ENCODE measurements at regions not wholly inside any gene's neighbourhood (a gene's known extent, or its start where the extent isn't known, plus 50 kb on each side); places are given as distances from the start of the nearest gene placed in this dataset.

DNA sequence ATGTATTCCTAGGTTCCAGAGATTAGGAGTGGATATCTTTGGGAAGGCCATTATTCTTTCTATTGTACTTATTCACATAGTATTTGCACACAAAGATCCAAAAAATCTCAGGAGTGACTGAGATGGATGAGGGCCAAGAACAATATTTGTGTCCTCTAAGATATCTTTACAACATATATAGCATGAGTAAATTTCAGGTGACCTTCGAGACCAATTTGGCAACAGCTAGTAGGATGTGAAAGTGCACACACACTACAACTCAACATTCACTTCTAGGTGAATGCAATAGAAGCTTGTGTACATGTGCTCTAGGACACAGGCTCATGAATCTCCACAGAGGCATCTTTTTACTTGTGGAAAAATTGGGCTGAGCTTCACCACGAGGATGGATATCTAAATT, 224.0 kb downstream of the C1orf94 start:
- intact Hi-C loops (cut with DNase I), result no loop called here
- DNase-seq (ENCODE audit: low spot score), result no peak

DNA sequence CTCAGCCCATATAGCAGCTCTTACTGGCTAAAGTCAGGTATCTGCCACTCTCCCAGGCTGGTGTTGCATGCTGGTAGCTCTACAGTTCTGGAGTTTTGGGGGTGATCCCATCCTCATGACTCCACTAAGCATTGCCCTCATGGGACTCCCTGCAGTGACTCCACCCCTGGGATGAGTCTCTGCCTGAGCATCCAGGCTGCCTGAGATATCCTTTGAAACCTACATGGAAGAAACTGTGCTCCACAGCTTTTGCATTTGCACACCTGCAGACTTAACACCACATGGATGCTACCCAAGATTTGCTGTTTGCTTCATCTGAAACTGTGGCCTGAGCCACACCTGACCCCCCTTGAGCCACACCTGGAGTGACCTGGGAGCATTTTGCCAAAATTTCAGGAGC, 226.4 kb downstream of the C1orf94 start:
- no peak for DNase-seq (ENCODE audit: low spot score)
- intact Hi-C loops (cut with DNase I), result no loop called here

DNA sequence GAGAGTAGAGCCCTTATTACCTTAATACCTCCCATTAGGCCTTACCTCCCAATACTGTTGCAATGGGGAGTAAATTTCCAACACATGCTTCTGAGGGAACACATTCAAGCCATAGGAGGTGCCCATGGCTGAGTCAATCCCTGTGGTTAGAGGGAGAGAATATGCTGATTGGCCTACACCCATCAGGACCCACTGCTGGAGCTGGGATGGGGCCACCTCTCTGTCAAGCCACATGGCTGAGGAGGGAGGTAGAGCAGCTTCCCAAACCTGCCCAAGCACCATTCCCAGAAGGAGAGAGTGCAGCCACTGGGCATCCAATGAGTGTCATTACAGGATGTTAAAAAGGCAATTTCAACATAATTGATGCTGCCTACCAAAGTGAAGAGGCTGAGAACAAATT, 228.1 kb downstream of the C1orf94 start:
- intact Hi-C loops (cut with DNase I), result no loop called here
- DNase-seq (ENCODE audit: low spot score), result no peak

DNA sequence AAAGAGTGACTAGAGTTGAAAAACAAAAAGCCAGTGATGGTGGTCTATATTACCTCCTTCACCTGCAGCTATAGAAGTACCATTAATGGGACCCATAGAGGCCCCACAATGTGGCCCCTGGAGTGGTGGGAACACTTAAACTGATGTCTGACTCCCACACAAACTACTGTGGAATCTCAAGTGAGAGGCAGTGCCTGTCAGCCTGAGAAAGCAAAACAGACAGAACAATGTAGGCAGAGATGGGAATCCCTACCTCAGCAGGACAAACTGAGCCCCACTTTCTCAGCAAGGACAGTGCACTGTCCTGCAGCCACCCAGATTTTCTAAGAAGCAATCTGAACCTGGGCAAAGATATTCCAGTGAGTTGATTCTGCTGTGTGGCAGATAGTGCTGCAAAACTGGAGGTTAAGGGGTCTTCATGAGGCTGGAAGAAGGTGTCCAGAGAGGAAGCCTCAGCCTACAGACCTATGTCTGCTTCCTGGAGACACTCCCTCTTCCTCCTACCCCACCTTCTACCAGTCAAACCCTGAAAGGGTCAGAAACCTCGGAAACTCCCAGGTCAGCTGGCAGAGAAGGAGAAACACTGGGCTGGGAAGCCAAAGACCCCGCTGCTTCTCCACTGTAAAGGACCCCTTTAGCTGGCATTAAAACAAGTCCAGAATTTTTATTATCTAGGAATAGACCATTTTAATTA, 228.7 kb downstream of the C1orf94 start:
- no peak for DNase-seq (ENCODE audit: low spot score)
- intact Hi-C loops (cut with DNase I), result no loop called here

DNA sequence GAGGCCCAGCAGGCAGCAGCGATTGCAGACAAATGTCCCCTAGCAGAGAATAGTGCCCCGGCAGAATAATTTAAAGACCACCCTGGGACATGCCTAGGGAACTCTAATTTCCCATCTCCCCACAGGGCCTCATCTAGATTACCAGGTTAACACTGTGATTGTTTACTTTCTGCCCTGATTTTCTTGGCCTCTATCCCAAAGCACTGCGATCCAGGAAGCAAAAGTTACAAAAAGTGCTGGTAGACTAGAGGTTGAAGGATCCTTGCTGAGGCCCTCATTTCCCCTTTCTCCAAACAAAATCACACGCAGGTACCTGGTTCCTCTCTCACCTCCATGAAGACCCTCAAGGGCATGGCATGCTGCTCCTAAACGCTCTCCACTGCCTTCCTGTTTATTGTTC, 229.7 kb downstream of the C1orf94 start:
- no peak for DNase-seq (ENCODE audit: low spot score)
- intact Hi-C loops (cut with DNase I), result no loop called here

DNA sequence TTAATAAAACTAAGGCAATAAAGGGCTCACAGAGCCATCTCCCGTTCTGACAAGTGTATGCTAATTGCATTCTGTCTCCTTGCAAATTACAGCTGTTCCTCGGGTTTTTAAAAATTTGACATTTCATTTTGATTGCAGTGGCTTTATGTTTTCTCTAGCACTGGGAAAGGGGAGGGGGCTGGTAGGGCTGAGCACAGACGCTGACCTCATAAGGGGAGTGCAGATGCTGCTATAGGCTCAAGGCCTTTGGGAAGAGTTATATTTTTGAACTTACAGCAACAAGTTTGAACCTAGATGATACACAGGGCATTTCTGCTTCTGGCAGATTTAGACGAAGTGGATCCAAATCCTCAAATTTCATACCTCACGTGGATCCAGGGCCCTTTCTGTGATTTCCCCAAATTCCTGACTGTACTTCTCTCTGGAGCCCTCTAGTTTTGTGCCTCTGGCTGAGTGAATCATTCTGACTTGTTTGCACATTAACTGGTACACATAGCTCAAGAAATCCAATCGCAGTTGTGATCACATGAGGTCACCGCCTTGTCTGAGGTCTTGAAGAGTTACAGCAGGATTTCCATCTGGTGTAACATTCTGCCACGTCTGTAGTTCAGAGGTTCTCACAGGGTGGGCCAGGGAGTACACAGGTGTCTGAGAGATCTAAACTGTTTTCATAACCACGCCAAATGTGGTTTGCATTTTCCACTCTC, 230.3 kb downstream of the C1orf94 start:
- DNase-seq (ENCODE audit: low spot score), result no peak
- intact Hi-C loops (cut with DNase I), result no loop called here

DNA sequence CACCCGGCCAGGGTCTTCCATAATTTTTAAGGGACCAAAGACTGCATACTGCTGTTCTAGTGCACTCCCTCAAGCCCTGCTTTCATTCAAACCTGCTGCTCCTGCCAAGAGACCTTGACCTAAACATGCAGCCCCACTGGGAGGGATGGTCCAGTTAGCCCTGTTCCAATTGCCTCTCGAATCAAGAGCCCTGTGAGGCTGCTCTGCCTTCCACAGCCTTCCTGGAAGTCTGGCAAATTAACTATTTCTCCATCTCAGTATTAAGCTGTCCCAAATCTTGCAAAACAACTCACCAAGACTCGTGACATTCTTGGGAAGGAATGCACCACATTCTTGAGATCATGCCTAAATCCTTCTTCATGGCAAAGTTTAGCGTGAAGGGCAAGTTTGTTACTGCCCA, 231.3 kb downstream of the C1orf94 start:
- intact Hi-C loops (cut with DNase I), result no loop called here
- DNase-seq (ENCODE audit: low spot score), result no peak

DNA sequence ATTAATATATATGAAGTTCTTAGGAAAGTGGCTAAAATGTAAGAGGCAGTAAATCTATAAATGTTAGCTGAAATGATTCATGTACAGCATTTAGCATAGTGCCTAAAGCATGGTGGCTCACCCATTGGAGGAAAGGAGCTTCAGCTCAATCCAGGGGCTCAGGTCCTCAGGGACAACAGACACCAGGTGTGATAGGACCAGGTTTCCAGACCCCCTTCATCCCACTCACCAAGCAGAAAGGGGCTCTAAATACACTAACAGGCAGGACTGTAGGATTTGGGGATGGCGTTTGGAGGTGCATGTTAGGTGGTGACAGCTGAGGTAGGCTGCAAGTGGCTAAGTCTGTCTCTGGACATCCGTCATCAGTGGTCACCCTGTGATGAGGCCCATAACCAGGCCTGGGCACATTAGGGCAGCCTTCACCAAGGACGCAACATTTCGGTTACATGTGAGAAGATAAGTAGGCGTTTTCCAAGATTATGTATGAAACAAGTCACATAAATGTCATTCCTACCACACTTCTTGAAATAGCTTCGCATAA, 233.1 kb downstream of the C1orf94 start:
- intact Hi-C loops (cut with DNase I), result loop anchor here in 1 of 2 donors (10.0 kb wide), 1 partner anchor 1105 kb away; no protein-coding TSS in a partner anchor
- no peak for DNase-seq (ENCODE audit: low spot score)

DNA sequence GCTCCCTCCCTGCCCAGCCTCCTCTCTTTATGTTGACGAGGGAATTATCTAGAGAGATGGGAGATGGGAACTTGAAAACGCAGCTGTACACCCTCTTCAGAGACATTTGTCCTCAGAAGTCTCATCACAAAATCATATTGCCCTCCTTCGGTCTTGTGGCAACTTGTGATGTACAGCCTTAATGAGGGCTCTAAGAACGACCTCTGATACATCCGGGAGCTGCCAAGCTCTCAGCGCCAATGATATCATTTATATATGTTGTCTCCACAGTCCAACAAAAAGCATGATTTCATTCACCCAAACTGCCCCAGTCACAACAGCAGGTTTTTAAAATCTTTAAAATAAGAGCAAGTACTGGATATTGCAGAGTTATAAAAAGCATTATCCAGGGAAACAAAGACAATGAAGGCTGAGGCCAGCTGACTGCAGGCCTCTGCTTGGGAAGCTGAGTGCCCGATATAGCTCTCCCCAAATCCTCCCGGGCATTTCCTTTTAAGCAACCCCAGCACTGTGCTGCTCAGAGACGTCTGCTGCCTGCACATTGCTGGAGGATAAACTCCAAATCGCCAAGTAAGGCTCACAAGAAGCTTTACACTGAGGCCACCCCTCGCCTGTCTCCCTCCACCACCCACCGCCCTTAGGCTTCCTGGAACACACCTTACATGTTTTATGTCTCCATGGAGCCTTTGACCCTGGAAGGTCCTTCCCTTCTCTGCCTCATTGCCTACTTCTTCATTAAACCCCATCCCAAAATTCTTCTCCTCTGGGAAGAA, 236.1 kb downstream of the C1orf94 start:
- intact Hi-C loops (cut with DNase I), result loop anchor here in 1 of 2 donors (10.0 kb wide), 1 partner anchor 1108 kb away; no protein-coding TSS in a partner anchor
- DNase-seq (ENCODE audit: low spot score), result no peak

DNA sequence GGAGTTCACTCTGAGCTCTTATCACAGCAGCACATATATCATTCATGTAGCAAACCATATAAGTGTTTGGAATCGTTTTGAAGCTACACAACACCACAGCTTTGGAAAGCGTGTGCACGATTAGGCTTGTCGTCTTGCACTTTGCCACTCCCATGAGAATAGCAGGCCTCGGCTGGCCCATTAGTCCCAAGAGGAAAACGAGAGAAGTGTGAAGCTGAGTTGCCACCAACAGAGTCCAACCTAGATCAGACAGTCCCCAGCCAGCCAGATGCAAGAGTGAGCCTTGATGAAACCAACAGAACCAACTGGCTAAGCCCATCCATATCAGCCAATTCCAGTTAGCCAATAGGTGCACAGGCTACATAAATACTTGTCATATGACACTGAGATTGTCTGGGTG, 238.4 kb downstream of the C1orf94 start:
- intact Hi-C loops (cut with DNase I), result loop anchor here in 1 of 2 donors (10.0 kb wide), 1 partner anchor 1110 kb away; no protein-coding TSS in a partner anchor
- no peak for DNase-seq (ENCODE audit: low spot score)

DNA sequence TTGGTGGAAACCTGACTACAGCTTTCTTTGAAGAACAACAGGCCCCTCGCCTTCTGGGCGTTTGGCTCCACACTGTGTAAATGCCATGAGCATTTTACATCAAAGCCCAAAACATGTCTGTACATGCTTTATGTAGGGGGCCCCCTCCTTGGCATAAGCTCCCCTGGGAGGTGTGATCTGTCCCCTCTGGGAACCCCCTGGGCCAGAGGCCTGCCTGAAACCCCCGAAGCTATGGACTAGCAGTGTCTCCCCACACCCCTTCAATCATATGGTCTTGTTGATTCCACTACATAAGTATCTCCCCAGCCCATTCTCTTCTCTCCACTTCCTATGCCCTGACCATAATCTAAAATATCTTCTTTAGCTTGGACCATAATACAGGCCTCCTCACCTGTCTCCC, 241.5 kb downstream of the C1orf94 start:
- intact Hi-C loops (cut with DNase I), result loop anchor here in 1 of 2 donors (10.0 kb wide), 1 partner anchor 1113 kb away; no protein-coding TSS in a partner anchor
- DNase-seq (ENCODE audit: low spot score), result no peak

DNA sequence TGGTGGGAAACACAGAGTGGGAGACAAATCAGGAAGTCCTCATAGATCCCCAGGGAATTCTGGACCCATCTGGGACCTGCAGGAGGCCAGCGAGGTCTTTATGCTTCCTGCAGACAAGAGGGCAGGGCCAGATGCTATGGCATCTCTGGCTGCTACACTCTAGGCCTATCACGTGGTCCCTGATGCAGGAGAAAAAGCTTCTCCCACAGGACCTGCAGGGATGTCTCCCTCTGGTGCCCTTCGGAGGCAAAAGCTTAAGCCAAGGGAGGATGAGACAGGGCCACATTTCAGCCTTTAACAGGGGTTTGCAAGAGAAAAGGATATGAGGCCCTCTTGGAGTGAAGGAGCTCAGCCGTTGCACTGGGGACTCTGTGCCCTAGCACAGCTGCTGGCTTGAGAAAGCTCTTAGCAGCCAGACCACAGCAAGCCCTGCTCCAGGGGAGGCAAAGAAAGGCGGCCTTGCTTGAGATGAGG, 243.0 kb downstream of the C1orf94 start:
- no peak for DNase-seq (ENCODE audit: low spot score)
- intact Hi-C loops (cut with DNase I), result loop anchor here in 1 of 2 donors (10.0 kb wide), 1 partner anchor 1115 kb away; no protein-coding TSS in a partner anchor

DNA sequence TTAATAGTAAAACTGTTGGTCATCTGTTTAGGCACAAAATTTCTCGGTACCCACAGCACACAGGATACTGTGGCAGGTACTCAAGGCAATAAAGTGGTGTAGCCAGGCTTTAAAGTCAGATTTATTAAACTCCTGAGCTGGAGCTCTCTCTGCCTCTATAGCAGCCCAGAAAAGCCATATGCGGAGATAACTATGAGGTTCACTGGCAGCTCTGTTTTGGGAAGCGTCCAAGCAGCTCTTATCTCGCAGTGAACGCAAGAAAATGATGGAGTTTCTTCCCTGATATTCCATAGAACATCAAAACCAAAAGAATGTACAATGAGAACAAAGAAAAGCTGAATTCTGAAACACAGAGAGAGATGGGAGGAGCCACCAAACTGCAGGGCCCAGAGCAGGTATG, 248.3 kb downstream of the C1orf94 start:
- intact Hi-C loops (cut with DNase I), result no loop called here
- no peak for DNase-seq (ENCODE audit: low spot score)

DNA sequence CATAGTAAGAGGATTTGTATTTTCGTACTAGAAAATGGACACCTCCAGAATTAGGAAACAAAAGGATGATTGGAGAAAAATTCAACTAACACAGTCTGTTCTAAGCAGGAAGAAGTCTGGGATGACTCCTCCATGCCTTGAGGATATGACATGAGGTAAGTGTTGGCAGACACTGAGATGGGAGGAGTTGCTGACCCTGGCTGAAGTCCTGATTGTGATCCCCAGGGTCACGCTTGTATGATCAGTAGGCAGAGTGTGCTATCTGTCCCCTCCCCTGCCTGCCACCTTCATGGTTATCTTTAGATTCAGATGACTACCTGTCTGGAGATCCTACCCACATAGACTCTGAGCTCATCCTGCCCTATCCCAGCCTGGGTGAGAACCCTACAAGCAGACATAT, 249.1 kb downstream of the C1orf94 start:
- intact Hi-C loops (cut with DNase I), result no loop called here
- DNase-seq (ENCODE audit: low spot score), result no peak

DNA sequence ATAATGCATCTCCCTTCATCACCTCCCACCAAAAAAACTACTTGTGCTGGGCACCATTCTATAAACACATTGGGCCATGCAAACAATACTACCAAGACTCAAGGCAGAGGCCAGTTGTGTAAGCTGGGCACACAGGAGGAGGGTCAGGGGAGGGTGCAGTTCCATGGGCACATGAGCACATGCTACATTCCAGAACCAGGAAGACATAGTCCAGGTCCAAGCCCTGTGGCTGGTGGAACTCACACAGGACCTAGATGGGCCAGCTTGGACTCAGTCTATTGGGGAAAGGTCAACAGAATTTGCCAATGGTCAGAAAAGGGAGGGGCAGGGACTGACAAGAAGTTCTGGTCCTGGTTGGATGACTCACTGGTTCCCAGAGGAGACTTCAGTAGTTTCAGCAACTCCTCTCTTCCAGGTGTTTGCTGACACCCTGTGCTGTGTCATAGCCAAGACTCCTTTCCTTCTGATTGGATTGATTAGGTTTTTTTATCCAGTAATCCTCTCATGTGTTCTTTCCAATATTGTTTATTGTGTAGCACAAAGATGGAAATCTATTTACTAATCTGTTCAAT, 249.7 kb downstream of the C1orf94 start:
- intact Hi-C loops (cut with DNase I), result no loop called here
- no peak for DNase-seq (ENCODE audit: low spot score)

DNA sequence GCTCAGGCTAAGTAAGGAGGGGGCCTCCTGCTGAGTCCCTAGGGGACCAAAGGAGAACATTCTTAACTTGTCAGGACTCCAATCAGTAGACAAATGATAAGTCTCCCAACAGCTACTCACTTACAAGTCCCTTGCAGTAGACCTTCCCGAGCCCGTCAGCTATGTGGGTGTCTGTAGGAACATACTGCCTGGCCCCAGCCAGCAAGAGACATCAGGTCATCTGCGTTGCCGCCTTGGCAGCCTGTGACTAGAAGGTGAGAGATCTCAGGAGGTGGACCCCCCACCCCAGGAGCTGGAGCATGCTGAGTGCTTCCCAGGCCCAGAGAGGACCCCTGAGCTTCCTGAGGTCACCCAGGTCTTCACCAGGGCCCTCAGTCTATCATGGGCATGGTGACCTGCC, 250.5 kb downstream of the C1orf94 start:
- DNase-seq (ENCODE audit: low spot score), result no peak
- intact Hi-C loops (cut with DNase I), result no loop called here

DNA sequence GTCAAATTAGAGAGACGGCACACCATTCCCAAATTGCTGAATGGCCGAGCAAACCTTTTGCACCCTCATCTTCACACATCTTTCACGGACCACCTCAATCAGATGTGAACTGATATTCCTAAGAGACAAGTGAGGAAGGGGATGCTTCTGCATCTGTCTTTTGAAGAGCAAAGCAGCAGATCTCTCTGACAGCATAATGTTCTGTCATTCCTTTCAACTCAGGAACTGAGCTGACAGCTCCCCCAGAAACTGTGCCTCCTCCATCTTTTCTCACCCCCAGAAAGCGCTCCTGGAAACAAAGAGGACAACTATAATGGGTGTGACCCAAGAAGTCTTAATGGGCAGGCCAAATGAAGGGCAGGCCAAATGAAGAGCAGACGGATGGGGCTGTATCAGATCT, 256.4 kb downstream of the C1orf94 start:
- intact Hi-C loops (cut with DNase I), result no loop called here
- no peak for DNase-seq (ENCODE audit: low spot score)

DNA sequence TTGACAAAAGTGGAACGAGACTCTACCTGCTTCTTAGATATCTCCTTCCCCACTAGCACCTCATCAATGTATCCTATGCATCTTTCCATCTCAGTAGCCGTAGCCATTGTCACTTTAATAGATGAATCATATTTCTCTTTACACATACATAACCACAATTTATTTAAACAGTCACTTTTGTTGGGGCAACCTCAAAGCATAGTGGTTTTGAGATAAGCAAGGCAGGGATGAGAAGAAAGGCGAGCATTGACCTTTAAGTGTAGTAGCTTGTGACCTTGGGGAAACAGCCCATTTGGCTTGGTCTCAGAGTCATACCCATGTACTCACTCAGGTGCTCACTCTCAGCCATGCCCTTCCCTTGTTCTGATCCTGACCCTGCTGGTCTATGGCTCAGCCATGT, 260.1 kb downstream of the C1orf94 start:
- intact Hi-C loops (cut with DNase I), result loop anchor here in 1 of 2 donors (5.0 kb wide), 1 partner anchor 250 kb away; no protein-coding TSS in a partner anchor
- no peak for DNase-seq (ENCODE audit: low spot score)

Measured in posterior vena cava (tissue), 2 donors.